WTC11 (cell line): ENCODE measurements at regions not wholly inside any gene's neighbourhood (a gene's known extent, or its start where the extent isn't known, plus 50 kb on each side); places are given as distances from the start of the nearest gene placed in this dataset.

Experiments used
- ATAC-seq: fragments of 200-7000 bp; cut with Tn5 transposase; 2 replicates; pipeline ENCODE4 v1.10.0; 2021; ENCODE audit warnings: mild to moderate bottlenecking, moderate library complexity
- CTCF ChIA-PET: fragments of 300-600 bp; sonication (Branson Sonifier 250); formaldehyde crosslinking; loops from one replicate; lab custom pipeline; 2021; ENCODE audit warnings: antibody characterized with exemption; lab: Charles Lee
- POLR2A ChIA-PET: fragments of 350-600 bp; sonication (Branson Sonifier 250); formaldehyde crosslinking; loops from one replicate; lab custom pipeline; 2021; ENCODE audit warnings: antibody characterized with exemption; lab: Charles Lee
- DNase-seq: peaks from one replicate; pipeline ENCODE4 v3.0.0; 2021; ENCODE audit warnings: low spot score
- H3K27ac Mint-ChIP-seq: 2 replicates; pipeline ENCODE4 v1.8.0; 2021; ENCODE audit warnings: mixed read lengths
- H3K27me3 Mint-ChIP-seq: 2 replicates; pipeline ENCODE4 v1.8.0; 2021; ENCODE audit warnings: low read depth, mild to moderate bottlenecking, moderate library complexity, mixed read lengths
- H3K36me3 Mint-ChIP-seq: 2 replicates; pipeline ENCODE4 v1.8.0; 2021; ENCODE audit warnings: mixed read lengths
- H3K4me1 Mint-ChIP-seq: 2 replicates; pipeline ENCODE4 v1.8.0; 2022; ENCODE audit warnings: mixed read lengths
- H3K4me3 Mint-ChIP-seq: 2 replicates; pipeline ENCODE4 v1.8.0; 2021; ENCODE audit warnings: mild to moderate bottlenecking, moderate library complexity, mixed read lengths
- H3K9me3 Mint-ChIP-seq: 2 replicates; pipeline ENCODE4 v1.8.0; 2021; ENCODE audit warnings: mixed read lengths
- ATF1 ChIP-seq: sonication (generic); formaldehyde crosslinking; IDR thresholded peaks from 2 replicates; pipeline ENCODE4 v1.8.1; 2023; ENCODE audit warnings: mild to moderate bottlenecking, moderate library complexity, missing genetic modification reagents
- CBFB ChIP-seq: sonication (generic); formaldehyde crosslinking; IDR thresholded peaks from 2 replicates; pipeline ENCODE4 v1.8.1; 2022; ENCODE audit warnings: mild to moderate bottlenecking, low read depth, missing genetic modification reagents
- CREM ChIP-seq: sonication (generic); formaldehyde crosslinking; IDR thresholded peaks from 2 replicates; pipeline ENCODE4 v1.8.1; 2022; ENCODE audit warnings: mild to moderate bottlenecking, missing genetic modification reagents, moderate library complexity
- E2F5 ChIP-seq: sonication (generic); formaldehyde crosslinking; IDR thresholded peaks from 2 replicates; pipeline ENCODE4 v1.8.1; 2022; ENCODE audit warnings: mild to moderate bottlenecking, moderate library complexity, missing genetic modification reagents
- ETV6 ChIP-seq: sonication (generic); formaldehyde crosslinking; IDR thresholded peaks from 2 replicates; pipeline ENCODE4 v1.8.1; 2022; ENCODE audit warnings: mild to moderate bottlenecking, missing genetic modification reagents
- FOXK1 ChIP-seq: sonication (generic); formaldehyde crosslinking; IDR thresholded peaks from 2 replicates; pipeline ENCODE4 v1.8.0; 2022; ENCODE audit warnings: mild to moderate bottlenecking, moderate library complexity, missing genetic modification reagents
- GRHL2 ChIP-seq: fragments of 250-450 bp; sonication (Bioruptor Pico); IDR thresholded peaks from 2 replicates; pipeline ENCODE4 v1.8.0; 2022; ENCODE audit warnings: mild to moderate bottlenecking, moderate library complexity; ENCODE audit not compliant: insufficient replicate concordance, severe bottlenecking
- IRF2 ChIP-seq: sonication (generic); formaldehyde crosslinking; IDR thresholded peaks from 2 replicates; pipeline ENCODE4 v1.8.0; 2022; ENCODE audit warnings: low read depth, missing genetic modification reagents, borderline replicate concordance
- MYBL2 ChIP-seq: sonication (generic); formaldehyde crosslinking; IDR thresholded peaks from 2 replicates; pipeline ENCODE4 v1.8.1; 2023; ENCODE audit warnings: mild to moderate bottlenecking, moderate library complexity, missing genetic modification reagents
- PRRX2 ChIP-seq: fragments of 250-450 bp; sonication (Bioruptor Pico); IDR thresholded peaks from 2 replicates; pipeline ENCODE4 v1.8.0; 2021; ENCODE audit warnings: mild to moderate bottlenecking
- SOX15 ChIP-seq: fragments of 250-450 bp; sonication (Bioruptor Pico); IDR thresholded peaks from 2 replicates; pipeline ENCODE4 v1.9.0; 2021; ENCODE audit warnings: mild to moderate bottlenecking
- ZBTB21 ChIP-seq: sonication (generic); formaldehyde crosslinking; IDR thresholded peaks from 2 replicates; pipeline ENCODE4 v1.8.1; 2023; ENCODE audit warnings: mild to moderate bottlenecking, missing genetic modification reagents, borderline replicate concordance
- ZBTB43 ChIP-seq: sonication (generic); formaldehyde crosslinking; IDR thresholded peaks from 2 replicates; pipeline ENCODE4 v1.8.1; 2023; ENCODE audit warnings: mild to moderate bottlenecking, missing genetic modification reagents
- ZMAT4 ChIP-seq: fragments of 250-450 bp; sonication (Bioruptor Pico); IDR thresholded peaks from 2 replicates; pipeline ENCODE4 v1.9.0; 2021; ENCODE audit warnings: mild to moderate bottlenecking
- ZNF138 ChIP-seq: sonication (generic); formaldehyde crosslinking; conservative IDR thresholded peaks from 2 replicates; pipeline ENCODE4 v1.8.1; 2022; ENCODE audit warnings: mild to moderate bottlenecking, moderate library complexity, missing genetic modification reagents
- ZNF317 ChIP-seq: sonication (generic); formaldehyde crosslinking; IDR thresholded peaks from 2 replicates; pipeline ENCODE4 v1.8.1; 2023; ENCODE audit warnings: low read depth, mild to moderate bottlenecking, moderate library complexity, missing genetic modification reagents, borderline replicate concordance
- ZNF396 ChIP-seq: fragments of 250-450 bp; sonication (Bioruptor Pico); IDR thresholded peaks from 2 replicates; pipeline ENCODE4 v1.8.0; 2021; ENCODE audit warnings: mild to moderate bottlenecking, moderate library complexity, borderline replicate concordance
- ZNF416 ChIP-seq: fragments of 250-450 bp; sonication (Bioruptor Pico); IDR thresholded peaks from 2 replicates; pipeline ENCODE4 v1.9.0; 2021; ENCODE audit warnings: mild to moderate bottlenecking, inconsistent platforms
- ZNF512 ChIP-seq: sonication (generic); formaldehyde crosslinking; IDR thresholded peaks from 2 replicates; pipeline ENCODE4 v1.8.1; 2022; ENCODE audit warnings: missing genetic modification reagents, borderline replicate concordance
- ZSCAN18 ChIP-seq: fragments of 250-450 bp; sonication (Bioruptor Pico); IDR thresholded peaks from 2 replicates; pipeline ENCODE4 v2.1.2; 2022; ENCODE audit warnings: mild to moderate bottlenecking, moderate library complexity
- TF ChIP-seq, protein P1 (sequence below): sonication (generic); formaldehyde crosslinking; IDR thresholded peaks from 2 replicates; pipeline ENCODE4 v1.8.1; 2023; ENCODE audit warnings: mild to moderate bottlenecking, missing genetic modification reagents, borderline replicate concordance
- TF ChIP-seq, protein P2 (sequence below): sonication (generic); formaldehyde crosslinking; IDR thresholded peaks from 2 replicates; pipeline ENCODE4 v1.8.1; 2023; ENCODE audit warnings: mild to moderate bottlenecking, missing genetic modification reagents
- TF ChIP-seq, protein P3 (sequence below): sonication (generic); formaldehyde crosslinking; IDR thresholded peaks from 2 replicates; pipeline ENCODE4 v1.8.1; 2023; ENCODE audit warnings: mild to moderate bottlenecking, missing genetic modification reagents, moderate library complexity

DNA sequence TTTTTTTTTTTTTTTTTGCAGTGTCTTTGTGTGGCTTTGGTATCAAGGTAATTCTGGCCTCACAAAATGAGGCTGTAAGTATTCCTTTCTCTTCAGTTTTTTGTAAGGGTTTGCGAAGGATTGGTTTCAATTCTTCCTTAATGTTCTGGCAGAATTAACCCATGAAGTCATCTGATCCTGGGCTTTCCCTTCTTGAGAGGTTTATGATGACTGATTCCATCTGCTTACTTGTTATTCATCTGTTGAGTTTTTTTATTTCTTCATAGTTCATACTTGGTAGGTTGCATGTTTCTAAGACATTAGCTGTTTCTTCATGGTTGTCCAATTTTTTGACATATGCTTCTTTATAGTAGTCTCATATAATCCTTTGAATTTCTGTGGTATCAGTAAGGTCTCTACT, 181.4 kb upstream of the PDE5A start:
- no peaks in the 10 kb centered on the region for H3K27me3 Mint-ChIP-seq
- CTCF ChIA-PET: no interaction called here
- TF ChIP-seq, protein P1, sequence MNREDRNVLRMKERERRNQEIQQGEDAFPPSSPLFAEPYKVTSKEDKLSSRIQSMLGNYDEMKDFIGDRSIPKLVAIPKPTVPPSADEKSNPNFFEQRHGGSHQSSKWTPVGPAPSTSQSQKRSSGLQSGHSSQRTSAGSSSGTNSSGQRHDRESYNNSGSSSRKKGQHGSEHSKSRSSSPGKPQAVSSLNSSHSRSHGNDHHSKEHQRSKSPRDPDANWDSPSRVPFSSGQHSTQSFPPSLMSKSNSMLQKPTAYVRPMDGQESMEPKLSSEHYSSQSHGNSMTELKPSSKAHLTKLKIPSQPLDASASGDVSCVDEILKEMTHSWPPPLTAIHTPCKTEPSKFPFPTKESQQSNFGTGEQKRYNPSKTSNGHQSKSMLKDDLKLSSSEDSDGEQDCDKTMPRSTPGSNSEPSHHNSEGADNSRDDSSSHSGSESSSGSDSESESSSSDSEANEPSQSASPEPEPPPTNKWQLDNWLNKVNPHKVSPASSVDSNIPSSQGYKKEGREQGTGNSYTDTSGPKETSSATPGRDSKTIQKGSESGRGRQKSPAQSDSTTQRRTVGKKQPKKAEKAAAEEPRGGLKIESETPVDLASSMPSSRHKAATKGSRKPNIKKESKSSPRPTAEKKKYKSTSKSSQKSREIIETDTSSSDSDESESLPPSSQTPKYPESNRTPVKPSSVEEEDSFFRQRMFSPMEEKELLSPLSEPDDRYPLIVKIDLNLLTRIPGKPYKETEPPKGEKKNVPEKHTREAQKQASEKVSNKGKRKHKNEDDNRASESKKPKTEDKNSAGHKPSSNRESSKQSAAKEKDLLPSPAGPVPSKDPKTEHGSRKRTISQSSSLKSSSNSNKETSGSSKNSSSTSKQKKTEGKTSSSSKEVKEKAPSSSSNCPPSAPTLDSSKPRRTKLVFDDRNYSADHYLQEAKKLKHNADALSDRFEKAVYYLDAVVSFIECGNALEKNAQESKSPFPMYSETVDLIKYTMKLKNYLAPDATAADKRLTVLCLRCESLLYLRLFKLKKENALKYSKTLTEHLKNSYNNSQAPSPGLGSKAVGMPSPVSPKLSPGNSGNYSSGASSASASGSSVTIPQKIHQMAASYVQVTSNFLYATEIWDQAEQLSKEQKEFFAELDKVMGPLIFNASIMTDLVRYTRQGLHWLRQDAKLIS: no peak
- no peak for TF ChIP-seq GRHL2 (CRISPR knock-in tag)
- TF ChIP-seq ZNF512 (CRISPR knock-in tag): no peak
- no peak for TF ChIP-seq ZBTB21 (CRISPR knock-in tag)
- TF ChIP-seq ZNF416: no peak
- no peak for TF ChIP-seq ZMAT4 (CRISPR knock-in tag)
- TF ChIP-seq ZNF317 (CRISPR knock-in tag): no peak
- TF ChIP-seq SOX15 (CRISPR knock-in tag): no peak
- TF ChIP-seq CREM (CRISPR knock-in tag): no peak
- no peak for TF ChIP-seq ETV6 (CRISPR knock-in tag)
- TF ChIP-seq FOXK1 (CRISPR knock-in tag): no peak
- TF ChIP-seq MYBL2 (CRISPR knock-in tag): no peak
- TF ChIP-seq PRRX2 (CRISPR knock-in tag): no peak
- TF ChIP-seq ZNF138: no peak
- TF ChIP-seq CBFB (CRISPR knock-in tag): no peak
- TF ChIP-seq ZNF396 (CRISPR knock-in tag): no peak
- TF ChIP-seq ZSCAN18 (CRISPR knock-in tag): no peak
- no peak for TF ChIP-seq IRF2 (CRISPR knock-in tag)

GRCh38 chr4:119804404-119804803, 175.8 kb upstream of the PDE5A start:
- ATAC-seq: no peak
- POLR2A ChIA-PET: no interaction called here
- Mint-ChIP-seq H3K9me3 (peaks cover 6% of the 10 kb centered on the region), H3K4me1 (no peaks in the 10 kb centered on the region), H3K4me3 (no peak overlapping the region), H3K36me3 (no peaks in the 10 kb centered on the region), H3K27ac (no peak overlapping the region), H3K27me3 (no peaks in the 10 kb centered on the region)
- no peak for DNase-seq
- CTCF ChIA-PET: no interaction called here
- TF ChIP-seq SOX15 (CRISPR knock-in tag) (no peak), ZBTB43 (CRISPR knock-in tag) (no peak), ATF1 (CRISPR knock-in tag) (no peak), E2F5 (CRISPR knock-in tag) (no peak)
- TF ChIP-seq, protein P2, sequence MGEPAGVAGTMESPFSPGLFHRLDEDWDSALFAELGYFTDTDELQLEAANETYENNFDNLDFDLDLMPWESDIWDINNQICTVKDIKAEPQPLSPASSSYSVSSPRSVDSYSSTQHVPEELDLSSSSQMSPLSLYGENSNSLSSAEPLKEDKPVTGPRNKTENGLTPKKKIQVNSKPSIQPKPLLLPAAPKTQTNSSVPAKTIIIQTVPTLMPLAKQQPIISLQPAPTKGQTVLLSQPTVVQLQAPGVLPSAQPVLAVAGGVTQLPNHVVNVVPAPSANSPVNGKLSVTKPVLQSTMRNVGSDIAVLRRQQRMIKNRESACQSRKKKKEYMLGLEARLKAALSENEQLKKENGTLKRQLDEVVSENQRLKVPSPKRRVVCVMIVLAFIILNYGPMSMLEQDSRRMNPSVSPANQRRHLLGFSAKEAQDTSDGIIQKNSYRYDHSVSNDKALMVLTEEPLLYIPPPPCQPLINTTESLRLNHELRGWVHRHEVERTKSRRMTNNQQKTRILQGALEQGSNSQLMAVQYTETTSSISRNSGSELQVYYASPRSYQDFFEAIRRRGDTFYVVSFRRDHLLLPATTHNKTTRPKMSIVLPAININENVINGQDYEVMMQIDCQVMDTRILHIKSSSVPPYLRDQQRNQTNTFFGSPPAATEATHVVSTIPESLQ: no peak
- TF ChIP-seq, protein P3, sequence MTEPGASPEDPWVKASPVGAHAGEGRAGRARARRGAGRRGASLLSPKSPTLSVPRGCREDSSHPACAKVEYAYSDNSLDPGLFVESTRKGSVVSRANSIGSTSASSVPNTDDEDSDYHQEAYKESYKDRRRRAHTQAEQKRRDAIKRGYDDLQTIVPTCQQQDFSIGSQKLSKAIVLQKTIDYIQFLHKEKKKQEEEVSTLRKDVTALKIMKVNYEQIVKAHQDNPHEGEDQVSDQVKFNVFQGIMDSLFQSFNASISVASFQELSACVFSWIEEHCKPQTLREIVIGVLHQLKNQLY (CRISPR knock-in tag): no peak

More for the DNA sequence above, 181.4 kb upstream of the PDE5A start:
- Mint-ChIP-seq H3K9me3 (peaks cover 12% of the 10 kb centered on the region), H3K27ac (no peak overlapping the region), H3K36me3 (peaks cover 3% of the 10 kb centered on the region; the same call in 1 of the 2 replicates), H3K4me1 (no peaks in the 10 kb centered on the region), H3K4me3 (no peak overlapping the region)
- POLR2A ChIA-PET: no interaction called here
- DNase-seq (no peak), ATAC-seq (no peak)
